KMS-11 (cell line): ENCODE measurements at regions not wholly inside any gene's neighbourhood (a gene's known extent, or its start where the extent isn't known, plus 50 kb on each side); places are given as distances from the start of the nearest gene placed in this dataset.

Experiments used
- H2AFZ ChIP-seq: fragments of 200-600 bp; sonication (generic); 2 replicates; pipeline ENCODE4 v1.6.1; 2016; ENCODE audit warnings: antibody characterized with exemption, mixed run types, low read depth
- H3K27ac ChIP-seq: fragments of 200-600 bp; sonication (generic); 2 replicates; pipeline ENCODE4 v1.6.1; 2016; ENCODE audit warnings: mild to moderate bottlenecking, mixed run types
- H3K27me3 ChIP-seq: fragments of 200-600 bp; sonication (generic); 2 replicates; pipeline ENCODE4 v1.6.1; 2017; ENCODE audit warnings: mild to moderate bottlenecking, low read depth, mixed run types, moderate library complexity; ENCODE audit not compliant: insufficient read depth
- H3K36me3 ChIP-seq: fragments of 200-600 bp; sonication (generic); 2 replicates; pipeline ENCODE4 v1.6.1; 2017; ENCODE audit warnings: mild to moderate bottlenecking, mixed run types; ENCODE audit not compliant: insufficient read depth
- H3K4me1 ChIP-seq: fragments of 200-600 bp; sonication (generic); 2 replicates; pipeline ENCODE4 v1.6.1; 2016; ENCODE audit warnings: mild to moderate bottlenecking, low read depth, mixed run types; ENCODE audit not compliant: poor library complexity, severe bottlenecking
- H3K4me2 ChIP-seq: fragments of 200-600 bp; sonication (generic); 2 replicates; pipeline ENCODE4 v1.7.0; 2016; ENCODE audit warnings: mild to moderate bottlenecking, mixed run types
- H3K4me3 ChIP-seq: fragments of 200-600 bp; sonication (generic); IDR thresholded peaks from 2 replicates; pipeline ENCODE4 v1.6.1; 2017; ENCODE audit warnings: low read depth, low read length, mixed read lengths; ENCODE audit not compliant: insufficient read depth
- H3K79me2 ChIP-seq: fragments of 200-600 bp; sonication (generic); 2 replicates; pipeline ENCODE4 v1.6.1; 2016; ENCODE audit warnings: low read depth, mixed run types; ENCODE audit not compliant: insufficient read depth
- H3K9ac ChIP-seq: fragments of 200-600 bp; sonication (generic); 2 replicates; pipeline ENCODE4 v1.6.1; 2016; ENCODE audit warnings: mild to moderate bottlenecking, mixed run types
- H4K20me1 ChIP-seq: fragments of 200-600 bp; sonication (generic); 2 replicates; pipeline ENCODE4 v1.6.1; 2016; ENCODE audit warnings: mild to moderate bottlenecking, mixed run types; ENCODE audit not compliant: insufficient read depth
- TF ChIP-seq, protein P1 (sequence below): fragments of 200-600 bp; sonication (generic); conservative IDR thresholded peaks from 2 replicates; pipeline ENCODE4 v1.6.1; 2017; ENCODE audit warnings: low read depth, mild to moderate bottlenecking, antibody characterized with exemption, low read length, moderate library complexity, mixed read lengths

DNA sequence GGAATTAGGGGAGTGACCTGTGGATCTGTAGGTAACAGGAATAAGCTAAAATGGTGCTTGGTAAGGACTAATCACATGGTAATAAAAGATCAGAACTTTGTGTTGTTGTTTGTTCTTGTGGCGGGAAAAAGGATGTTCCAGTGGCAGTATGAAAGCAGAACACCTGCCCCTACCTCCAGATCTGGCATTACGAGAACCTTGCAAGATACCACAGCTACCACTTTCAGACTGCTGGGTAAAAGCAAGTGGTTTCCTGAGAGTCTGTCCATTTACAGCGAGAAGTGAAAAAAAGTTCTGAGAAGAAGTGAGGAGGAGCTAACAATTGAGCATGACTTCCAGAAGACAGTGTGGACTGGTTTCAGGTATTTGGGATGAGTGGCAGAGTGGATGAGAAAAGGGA, 252.5 kb downstream of the TLE4 start:
- H2AFZ ChIP-seq = peak overlapping the region; percentile 28; the same call in 1 of the 2 replicates
- H3K27ac ChIP-seq = peak overlapping the region; percentile 39; the same call in 1 of the 2 replicates
- peak overlapping the region; percentile 88 for H3K4me2 ChIP-seq
- H3K79me2 ChIP-seq = no peaks in the 10 kb centered on the region
- TF ChIP-seq, protein P1, sequence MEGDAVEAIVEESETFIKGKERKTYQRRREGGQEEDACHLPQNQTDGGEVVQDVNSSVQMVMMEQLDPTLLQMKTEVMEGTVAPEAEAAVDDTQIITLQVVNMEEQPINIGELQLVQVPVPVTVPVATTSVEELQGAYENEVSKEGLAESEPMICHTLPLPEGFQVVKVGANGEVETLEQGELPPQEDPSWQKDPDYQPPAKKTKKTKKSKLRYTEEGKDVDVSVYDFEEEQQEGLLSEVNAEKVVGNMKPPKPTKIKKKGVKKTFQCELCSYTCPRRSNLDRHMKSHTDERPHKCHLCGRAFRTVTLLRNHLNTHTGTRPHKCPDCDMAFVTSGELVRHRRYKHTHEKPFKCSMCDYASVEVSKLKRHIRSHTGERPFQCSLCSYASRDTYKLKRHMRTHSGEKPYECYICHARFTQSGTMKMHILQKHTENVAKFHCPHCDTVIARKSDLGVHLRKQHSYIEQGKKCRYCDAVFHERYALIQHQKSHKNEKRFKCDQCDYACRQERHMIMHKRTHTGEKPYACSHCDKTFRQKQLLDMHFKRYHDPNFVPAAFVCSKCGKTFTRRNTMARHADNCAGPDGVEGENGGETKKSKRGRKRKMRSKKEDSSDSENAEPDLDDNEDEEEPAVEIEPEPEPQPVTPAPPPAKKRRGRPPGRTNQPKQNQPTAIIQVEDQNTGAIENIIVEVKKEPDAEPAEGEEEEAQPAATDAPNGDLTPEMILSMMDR = no peak
- H3K36me3 ChIP-seq = no peaks in the 10 kb centered on the region
- H3K4me3 ChIP-seq = no peak overlapping the region
- no peaks in the 10 kb centered on the region for H4K20me1 ChIP-seq
- H3K9ac ChIP-seq = no peak overlapping the region
- H3K27me3 ChIP-seq = no peaks in the 10 kb centered on the region
- peaks cover 43% of the 10 kb centered on the region for H3K4me1 ChIP-seq

GRCh38 chr9:79817438-79818004, 245.8 kb downstream of the TLE4 start:
- Histone ChIP-seq H3K27ac (peak overlapping the region; percentile 91), H2AFZ (peak overlapping the region; percentile 68), H3K27me3 (no peaks in the 10 kb centered on the region), H3K9ac (peak overlapping the region; percentile 58; the same call in 1 of the 2 replicates), H3K36me3 (no peaks in the 10 kb centered on the region), H3K4me2 (peak overlapping the region; percentile 82), H4K20me1 (no peaks in the 10 kb centered on the region), H3K4me1 (peaks cover 61% of the 10 kb centered on the region), H3K4me3 (no peak overlapping the region), H3K79me2 (no peaks in the 10 kb centered on the region)
- TF ChIP-seq, protein P1 = no peak

GRCh38 chr9:79813258-79813638, 241.5 kb downstream of the TLE4 start:
- Histone ChIP-seq H3K4me2 (peak overlapping the region; percentile 66; the same call in 1 of the 2 replicates), H3K36me3 (no peaks in the 10 kb centered on the region), H3K27ac (no peak overlapping the region), H3K9ac (no peak overlapping the region), H3K4me1 (peaks cover 60% of the 10 kb centered on the region), H3K27me3 (no peaks in the 10 kb centered on the region), H3K4me3 (no peak overlapping the region), H2AFZ (0 out of 2 replicates have a peak overlapping the region, but pooled peaks have one; percentile 48), H4K20me1 (no peaks in the 10 kb centered on the region), H3K79me2 (no peaks in the 10 kb centered on the region)
- TF ChIP-seq, protein P1 = no peak

- Histone ChIP-seq H3K4me3 (no peak overlapping the region), H3K36me3 (no peaks in the 10 kb centered on the region), H3K4me2 (peak overlapping the region; percentile 66), H3K4me1 (peaks cover 54% of the 10 kb centered on the region), H3K79me2 (no peaks in the 10 kb centered on the region), H3K27ac (peak overlapping the region; percentile 48; the same call in 1 of the 2 replicates), H3K27me3 (no peaks in the 10 kb centered on the region), H4K20me1 (no peaks in the 10 kb centered on the region), H3K9ac (peak overlapping the region; percentile 34; the same call in 1 of the 2 replicates), H2AFZ (peak overlapping the region; percentile 48; the same call in 1 of the 2 replicates)
- TF ChIP-seq, protein P1 = no peak
These were observed 240.9 kb downstream of the TLE4 start for GRCh38 chr9:79812507-79813257.
